H9 (cell line): ENCODE measurements at regions not wholly inside any gene's neighbourhood (a gene's known extent, or its start where the extent isn't known, plus 50 kb on each side); places are given as distances from the start of the nearest gene placed in this dataset.

Source experiments
- DNase-seq: peaks from one replicate; pipeline ENCODE4 v3.0.0-alpha.2; 2017
- H2AFZ ChIP-seq: one replicate; pipeline ENCODE4 v1.6.1; 2013; ENCODE audit warnings: mild to moderate bottlenecking, low read length, control low read depth, moderate library complexity
- H2AK5ac ChIP-seq: 2 replicates; pipeline ENCODE4 v1.6.1; 2013; ENCODE audit warnings: low read length, control low read depth, mixed read lengths; ENCODE audit not compliant: insufficient read length
- H2BK120ac ChIP-seq: one replicate; pipeline ENCODE4 v1.6.1; 2013; ENCODE audit warnings: low read depth, mild to moderate bottlenecking, low read length, control low read depth, inconsistent platforms; ENCODE audit not compliant: poor library complexity, severe bottlenecking
- H2BK12ac ChIP-seq: 2 replicates; pipeline ENCODE4 v1.6.1; 2013; ENCODE audit warnings: low read length, control low read depth, mixed read lengths, low read depth; ENCODE audit not compliant: insufficient read length
- H2BK15ac ChIP-seq: 2 replicates; pipeline ENCODE4 v1.6.1; 2013; ENCODE audit warnings: low read depth, low read length, control low read depth
- H2BK20ac ChIP-seq: one replicate; pipeline ENCODE4 v1.6.1; 2013; ENCODE audit warnings: low read depth, mild to moderate bottlenecking, low read length, control low read depth, inconsistent platforms; ENCODE audit not compliant: poor library complexity, severe bottlenecking
- H2BK5ac ChIP-seq: 2 replicates; pipeline ENCODE4 v1.6.1; 2013; ENCODE audit warnings: low read length, control low read depth, mixed read lengths; ENCODE audit not compliant: insufficient read length
- H3K14ac ChIP-seq: 2 replicates; pipeline ENCODE4 v1.6.1; 2013; ENCODE audit warnings: low read length, control low read depth; ENCODE audit not compliant: insufficient read depth
- H3K18ac ChIP-seq: 2 replicates; pipeline ENCODE4 v1.6.1; 2013; ENCODE audit warnings: low read depth, mild to moderate bottlenecking, mixed read lengths, low read length, control low read depth; ENCODE audit not compliant: insufficient read length
- H3K23ac ChIP-seq: 2 replicates; pipeline ENCODE4 v1.6.1; 2013; ENCODE audit warnings: low read length, control low read depth, mixed read lengths, low read depth; ENCODE audit not compliant: insufficient read length
- H3K23me2 ChIP-seq: 2 replicates; pipeline ENCODE4 v1.6.1; 2013; ENCODE audit warnings: low read depth, mild to moderate bottlenecking, mixed read lengths, low read length, control low read depth; ENCODE audit not compliant: insufficient read length, poor library complexity, severe bottlenecking
- H3K27ac ChIP-seq: 2 replicates; pipeline ENCODE4 v1.5.1; 2013; ENCODE audit warnings: low read length, control low read depth, mixed read lengths, low read depth; ENCODE audit not compliant: insufficient read length
- H3K27me3 ChIP-seq: 2 replicates; pipeline ENCODE4 v1.6.1; 2013; ENCODE audit warnings: low read length, control low read depth, inconsistent platforms; ENCODE audit not compliant: insufficient read depth
- H3K4ac ChIP-seq: 2 replicates; pipeline ENCODE4 v1.6.1; 2013; ENCODE audit warnings: low read depth, mild to moderate bottlenecking, control low read depth, inconsistent platforms, low read length, moderate library complexity
- H3K4me1 ChIP-seq: 2 replicates; pipeline ENCODE4 v1.6.1; 2013; ENCODE audit warnings: low read length, control low read depth, inconsistent platforms; ENCODE audit not compliant: insufficient read depth
- H3K4me2 ChIP-seq: 2 replicates; pipeline ENCODE4 v1.6.1; 2013; ENCODE audit warnings: low read length, control low read depth, mixed read lengths; ENCODE audit not compliant: insufficient read length, insufficient read depth
- H3K56ac ChIP-seq: 2 replicates; pipeline ENCODE4 v1.6.1; 2013; ENCODE audit warnings: low read depth, mild to moderate bottlenecking, mixed read lengths, low read length, control low read depth; ENCODE audit not compliant: insufficient read length
- H3K79me1 ChIP-seq: 2 replicates; pipeline ENCODE4 v1.6.1; 2013; ENCODE audit warnings: low read depth, mild to moderate bottlenecking, moderate library complexity, low read length, control low read depth, inconsistent platforms; ENCODE audit not compliant: insufficient read depth, poor library complexity, severe bottlenecking
- H3K79me2 ChIP-seq: 2 replicates; pipeline ENCODE4 v1.6.1; 2013; ENCODE audit warnings: low read length, control low read depth, inconsistent platforms; ENCODE audit not compliant: insufficient read depth
- H3K9ac ChIP-seq: 2 replicates; pipeline ENCODE4 v1.6.1; 2013; ENCODE audit warnings: low read length, control low read depth, mixed read lengths; ENCODE audit not compliant: insufficient read length; ENCODE audit errors: extremely low read depth
- H3K9me3 ChIP-seq: one replicate; pipeline ENCODE4 v1.6.1; 2013; ENCODE audit warnings: low read depth, low read length, inconsistent platforms; ENCODE audit not compliant: control insufficient read depth
- H3T11ph ChIP-seq: one replicate; pipeline ENCODE4 v1.6.1; 2013; ENCODE audit warnings: mild to moderate bottlenecking, low read length, control low read depth, inconsistent platforms
- H4K20me1 ChIP-seq: one replicate; pipeline ENCODE4 v1.6.1; 2013; ENCODE audit not compliant: control insufficient read depth, insufficient read length, insufficient read depth
- H4K5ac ChIP-seq: 2 replicates; pipeline ENCODE4 v1.6.1; 2013; ENCODE audit warnings: low read depth, mild to moderate bottlenecking, mixed read lengths, low read length, control low read depth; ENCODE audit not compliant: insufficient read length
- H4K8ac ChIP-seq: replicated peaks from 2 replicates; pipeline ENCODE4 v1.6.1; 2013; ENCODE audit warnings: low read length, control low read depth, mixed read lengths, low read depth; ENCODE audit not compliant: insufficient read length
- H4K91ac ChIP-seq: 2 replicates; pipeline ENCODE4 v1.6.1; 2013; ENCODE audit warnings: low read depth, mild to moderate bottlenecking, moderate library complexity, mixed read lengths, low read length, control low read depth; ENCODE audit not compliant: insufficient read length
- H3K27ac Mint-ChIP-seq, 3 experiments: 2 replicates in 2 of 3; 3 replicates in 1 of 3; pipeline ENCODE4 v1.8.0; 2020 to 2021; ENCODE audit warnings: mixed read lengths in 3 of 3, mild to moderate bottlenecking in 1 of 3, moderate library complexity in 1 of 3
- H3K27me3 Mint-ChIP-seq: 2 replicates; pipeline ENCODE4 v1.8.0; 2021; ENCODE audit warnings: low read depth, mild to moderate bottlenecking, moderate library complexity, mixed read lengths
- H3K36me3 Mint-ChIP-seq, 3 experiments: 2 replicates in 2 of 3; 3 replicates in 1 of 3; pipeline ENCODE4 v1.8.0; 2020 to 2021; ENCODE audit warnings: low read depth in 3 of 3, mixed read lengths in 3 of 3; ENCODE audit not compliant: insufficient read depth in 1 of 3
- H3K4me1 Mint-ChIP-seq, 2 experiments: 2 replicates each; pipeline ENCODE4 v1.8.0; 2020; ENCODE audit warnings: mixed read lengths in 2 of 2
- H3K4me3 Mint-ChIP-seq, 2 experiments: 2 replicates in 1 of 2; 3 replicates in 1 of 2; pipeline ENCODE4 v1.8.0; 2020 to 2021; ENCODE audit warnings: mild to moderate bottlenecking in 2 of 2, mixed read lengths in 2 of 2, moderate library complexity in 1 of 2
- H3K9me3 Mint-ChIP-seq, 2 experiments: 2 replicates in 1 of 2; 3 replicates in 1 of 2; pipeline ENCODE4 v1.8.0; 2020; ENCODE audit warnings: mild to moderate bottlenecking in 2 of 2, mixed read lengths in 2 of 2, moderate library complexity in 1 of 2
- WGBS: extraction: QIAGEN DNeasy Blood & Tissue Kit; methylation state at CpG from one replicate; pipeline ENCODE4 v1.1.7; 2013; ENCODE audit warnings: missing lambda C conversion rate, low lambda C conversion rate, mixed read lengths; ENCODE audit not compliant: insufficient read length; ENCODE audit errors: extremely low coverage; 5-methylcytosine and 5-hydroxymethylcytosine counted together
- TF ChIP-seq, protein P1 (sequence below): fragments of 200-600 bp; sonication (generic); conservative IDR thresholded peaks from 3 replicates; pipeline ENCODE4 v1.8.0; 2021; ENCODE audit warnings: antibody characterized with exemption, mild to moderate bottlenecking

DNA sequence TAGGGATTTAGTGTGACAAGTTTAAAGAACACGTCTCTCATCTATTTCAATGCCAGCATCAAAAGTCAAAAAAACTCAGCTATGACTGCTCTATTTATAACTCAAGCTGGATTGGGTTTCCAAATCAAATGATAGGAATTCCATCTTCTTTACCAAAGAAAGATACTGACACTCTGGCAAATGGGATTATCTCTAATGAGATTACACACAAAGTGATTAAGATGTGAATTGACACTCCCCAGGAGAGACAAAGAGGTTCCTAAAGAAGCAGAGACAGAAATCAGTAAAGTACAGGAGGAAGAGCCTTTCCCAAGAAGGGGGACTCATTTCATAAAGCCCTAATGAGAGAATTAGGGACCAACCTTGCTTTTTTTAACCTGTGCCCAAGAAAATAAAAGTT is 92.1 kb downstream of the ID4 start:
- H3K4ac ChIP-seq = no peak overlapping the region
- no peak for DNase-seq

More for the DNA sequence above, 92.1 kb downstream of the ID4 start:
- WGBS = no CpG with 5 or more reads among the region's 1 CpG
- peaks cover 55% of the 10 kb centered on the region for H3K27me3 Mint-ChIP-seq
- Histone ChIP-seq H3K9ac (no peak overlapping the region), H4K5ac (no peak overlapping the region), H3K18ac (no peak overlapping the region), H3K4me1 (no peaks in the 10 kb centered on the region), H3K23ac (no peak overlapping the region), H2BK15ac (no peak overlapping the region), H3K79me2 (no peaks in the 10 kb centered on the region), H2BK12ac (no peak overlapping the region), H4K91ac (no peak overlapping the region), H2BK120ac (no peak overlapping the region), H3K79me1 (no peaks in the 10 kb centered on the region), H3K27me3 (no peaks in the 10 kb centered on the region), H3K23me2 (no peaks in the 10 kb centered on the region), H2BK5ac (no peak overlapping the region), H3K27ac (no peak overlapping the region), H2BK20ac (no peak overlapping the region), H2AFZ (no peak overlapping the region), H3K9me3 (no peaks in the 10 kb centered on the region), H3T11ph (no peak overlapping the region), H4K20me1 (no peaks in the 10 kb centered on the region), H2AK5ac (no peak overlapping the region), H3K14ac (no peak overlapping the region), H3K4me2 (no peak overlapping the region), H3K56ac (no peak overlapping the region), H4K8ac (no peak overlapping the region)
- no peaks in the 10 kb centered on the region for H3K4me1 Mint-ChIP-seq
- TF ChIP-seq, protein P1, sequence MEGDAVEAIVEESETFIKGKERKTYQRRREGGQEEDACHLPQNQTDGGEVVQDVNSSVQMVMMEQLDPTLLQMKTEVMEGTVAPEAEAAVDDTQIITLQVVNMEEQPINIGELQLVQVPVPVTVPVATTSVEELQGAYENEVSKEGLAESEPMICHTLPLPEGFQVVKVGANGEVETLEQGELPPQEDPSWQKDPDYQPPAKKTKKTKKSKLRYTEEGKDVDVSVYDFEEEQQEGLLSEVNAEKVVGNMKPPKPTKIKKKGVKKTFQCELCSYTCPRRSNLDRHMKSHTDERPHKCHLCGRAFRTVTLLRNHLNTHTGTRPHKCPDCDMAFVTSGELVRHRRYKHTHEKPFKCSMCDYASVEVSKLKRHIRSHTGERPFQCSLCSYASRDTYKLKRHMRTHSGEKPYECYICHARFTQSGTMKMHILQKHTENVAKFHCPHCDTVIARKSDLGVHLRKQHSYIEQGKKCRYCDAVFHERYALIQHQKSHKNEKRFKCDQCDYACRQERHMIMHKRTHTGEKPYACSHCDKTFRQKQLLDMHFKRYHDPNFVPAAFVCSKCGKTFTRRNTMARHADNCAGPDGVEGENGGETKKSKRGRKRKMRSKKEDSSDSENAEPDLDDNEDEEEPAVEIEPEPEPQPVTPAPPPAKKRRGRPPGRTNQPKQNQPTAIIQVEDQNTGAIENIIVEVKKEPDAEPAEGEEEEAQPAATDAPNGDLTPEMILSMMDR = no peak
- no peaks in the 10 kb centered on the region for H3K9me3 Mint-ChIP-seq
- H3K36me3 Mint-ChIP-seq = no peaks in the 10 kb centered on the region
- H3K27ac Mint-ChIP-seq = no peak overlapping the region
- no peak overlapping the region for H3K4me3 Mint-ChIP-seq
